ENCODE measurements at regions not wholly inside any gene's neighbourhood (a gene's known extent, or its start where the extent isn't known, plus 50 kb on each side); places are given as distances from the start of the nearest gene placed in this dataset.
A peak's percentile ranks its signal among the peaks of the same experiment; 100 is the strongest.

GRCh38 chr1:215001419-215002021 lies 81.0 kb upstream of the KCNK2 start:
- no peak for TF ChIP-seq POLR2A (IDR thresholded peaks at IDR 0.05; ENCODE audit: low read depth, low read length)
- no peak for TF ChIP-seq POLR2AphosphoS5 (IDR thresholded peaks at IDR 0.05; ENCODE audit: low read depth, low read length)
- no peak for TF ChIP-seq TAF1 (IDR thresholded peaks at IDR 0.05; ENCODE audit: borderline replicate concordance, low read depth, low read length)
- DNase-seq (ENCODE audit: insufficient read length) (peak; percentile 2), FAIRE-seq (peak; percentile 94)

- FAIRE-seq (no peak), DNase-seq (ENCODE audit: insufficient read length) (no peak)
- TF ChIP-seq POLR2A (IDR thresholded peaks at IDR 0.05; ENCODE audit: low read depth, low read length): no peak
- TF ChIP-seq TAF1 (IDR thresholded peaks at IDR 0.05; ENCODE audit: borderline replicate concordance, low read depth, low read length): no peak
- no peak for TF ChIP-seq POLR2AphosphoS5 (IDR thresholded peaks at IDR 0.05; ENCODE audit: low read depth, low read length)
Measured at GRCh38 chr1:215002471-215002870, 80.1 kb upstream of the KCNK2 start.

- DNase-seq (ENCODE audit: insufficient read length) (no peak), FAIRE-seq (peak; percentile 50)
- TF ChIP-seq TAF1 (IDR thresholded peaks at IDR 0.05; ENCODE audit: borderline replicate concordance, low read depth, low read length) (no peak), POLR2A (IDR thresholded peaks at IDR 0.05; ENCODE audit: low read depth, low read length) (no peak), POLR2AphosphoS5 (IDR thresholded peaks at IDR 0.05; ENCODE audit: low read depth, low read length) (no peak)
Measured at GRCh38 chr1:215003686-215004085, 78.9 kb upstream of the KCNK2 start.

GRCh38 chr1:215004121-215004827 lies 78.3 kb upstream of the KCNK2 start:
- no peak for DNase-seq (ENCODE audit: insufficient read length)
- no peak for FAIRE-seq
- TF ChIP-seq POLR2AphosphoS5 (IDR thresholded peaks at IDR 0.05; ENCODE audit: low read depth, low read length): no peak
- TF ChIP-seq POLR2A (IDR thresholded peaks at IDR 0.05; ENCODE audit: low read depth, low read length): no peak
- no peak for TF ChIP-seq TAF1 (IDR thresholded peaks at IDR 0.05; ENCODE audit: borderline replicate concordance, low read depth, low read length)

- TF ChIP-seq TAF1 (IDR thresholded peaks at IDR 0.05; ENCODE audit: borderline replicate concordance, low read depth, low read length) (no peak), POLR2A (IDR thresholded peaks at IDR 0.05; ENCODE audit: low read depth, low read length) (no peak), POLR2AphosphoS5 (IDR thresholded peaks at IDR 0.05; ENCODE audit: low read depth, low read length) (no peak)
- DNase-seq (ENCODE audit: insufficient read length): no peak
- FAIRE-seq: no peak
Measured at GRCh38 chr1:215005078-215005477, 77.5 kb upstream of the KCNK2 start.

- DNase-seq (ENCODE audit: insufficient read length): no peak
- FAIRE-seq: peak; percentile 61
- no peak for TF ChIP-seq TAF1 (IDR thresholded peaks at IDR 0.05; ENCODE audit: borderline replicate concordance, low read depth, low read length)
- TF ChIP-seq POLR2A (IDR thresholded peaks at IDR 0.05; ENCODE audit: low read depth, low read length): no peak
- no peak for TF ChIP-seq POLR2AphosphoS5 (IDR thresholded peaks at IDR 0.05; ENCODE audit: low read depth, low read length)
Measured at GRCh38 chr1:215005656-215006345, 76.7 kb upstream of the KCNK2 start.

GRCh38 chr1:215007880-215008279 lies 74.7 kb upstream of the KCNK2 start:
- FAIRE-seq (no peak), DNase-seq (ENCODE audit: insufficient read length) (no peak)
- TF ChIP-seq POLR2AphosphoS5 (IDR thresholded peaks at IDR 0.05; ENCODE audit: low read depth, low read length) (no peak), POLR2A (IDR thresholded peaks at IDR 0.05; ENCODE audit: low read depth, low read length) (no peak), TAF1 (IDR thresholded peaks at IDR 0.05; ENCODE audit: borderline replicate concordance, low read depth, low read length) (no peak)

- FAIRE-seq (no peak), DNase-seq (ENCODE audit: insufficient read length) (no peak)
- TF ChIP-seq POLR2A (IDR thresholded peaks at IDR 0.05; ENCODE audit: low read depth, low read length) (no peak), TAF1 (IDR thresholded peaks at IDR 0.05; ENCODE audit: borderline replicate concordance, low read depth, low read length) (no peak), POLR2AphosphoS5 (IDR thresholded peaks at IDR 0.05; ENCODE audit: low read depth, low read length) (no peak)
Measured at GRCh38 chr1:215018555-215018954, 64.0 kb upstream of the KCNK2 start.

GRCh38 chr1:215022204-215022603 lies 60.3 kb upstream of the KCNK2 start:
- FAIRE-seq (no peak), DNase-seq (ENCODE audit: insufficient read length) (no peak)
- TF ChIP-seq TAF1 (IDR thresholded peaks at IDR 0.05; ENCODE audit: borderline replicate concordance, low read depth, low read length) (no peak), POLR2AphosphoS5 (IDR thresholded peaks at IDR 0.05; ENCODE audit: low read depth, low read length) (no peak), POLR2A (IDR thresholded peaks at IDR 0.05; ENCODE audit: low read depth, low read length) (no peak)

GRCh38 chr1:215022741-215023141 lies 59.8 kb upstream of the KCNK2 start:
- TF ChIP-seq TAF1 (IDR thresholded peaks at IDR 0.05; ENCODE audit: borderline replicate concordance, low read depth, low read length) (no peak), POLR2AphosphoS5 (IDR thresholded peaks at IDR 0.05; ENCODE audit: low read depth, low read length) (no peak), POLR2A (IDR thresholded peaks at IDR 0.05; ENCODE audit: low read depth, low read length) (no peak)
- DNase-seq (ENCODE audit: insufficient read length): no peak
- FAIRE-seq: no peak

- DNase-seq (ENCODE audit: insufficient read length): no peak
- no peak for TF ChIP-seq POLR2AphosphoS5 (IDR thresholded peaks at IDR 0.05; ENCODE audit: low read depth, low read length)
- no peak for FAIRE-seq
Measured at GRCh38 chr1:215023155-215023832, 59.2 kb upstream of the KCNK2 start.
